NCI-H2081 treated with DMSO at 0.1 percent for 48 hours (cell line): ENCODE measurements at regions not wholly inside any gene's neighbourhood (a gene's known extent, or its start where the extent isn't known, plus 50 kb on each side); places are given as distances from the start of the nearest gene placed in this dataset.
"Not testable (repeated sequence)": the region's sequence is repeated elsewhere in the genome, so short reads cannot be mapped to it uniquely, and the experiment has no call there.

Experiments used
- DNase-seq: peaks from one replicate; lab custom pipeline; 2025; lab: John Stamatoyannopoulos, UW

DNA sequence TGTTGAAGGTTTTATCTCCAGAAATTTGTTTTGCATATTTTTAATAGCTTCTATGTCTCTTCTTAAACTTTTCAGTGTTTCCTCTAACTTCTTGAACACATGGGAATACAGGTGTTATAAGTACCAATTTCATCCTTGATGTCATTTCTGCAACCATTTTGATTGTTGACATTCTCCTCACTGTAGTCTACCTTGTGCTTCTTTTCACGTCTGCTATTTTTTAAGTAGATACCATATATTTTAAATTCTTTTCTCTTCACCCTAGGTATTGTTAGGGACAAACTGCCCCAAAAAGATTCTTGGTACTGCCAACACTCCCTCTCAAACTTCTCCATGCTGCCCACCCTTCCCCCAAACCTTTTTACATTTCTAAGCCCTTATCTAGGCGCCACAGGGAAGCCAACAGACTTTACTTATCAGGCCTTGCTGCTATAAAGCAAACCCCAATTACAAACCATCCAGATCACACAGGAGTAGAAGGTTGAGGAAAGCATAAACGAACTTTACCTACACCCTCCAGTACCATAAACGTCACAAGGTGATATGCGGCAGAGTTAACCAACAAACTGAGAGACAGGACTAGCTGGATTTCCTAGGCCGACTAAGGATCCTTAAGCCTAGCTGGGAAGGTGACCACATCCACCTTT, 1165.3 kb downstream of the TAF11L14 start:
- no peak for DNase-seq

DNA sequence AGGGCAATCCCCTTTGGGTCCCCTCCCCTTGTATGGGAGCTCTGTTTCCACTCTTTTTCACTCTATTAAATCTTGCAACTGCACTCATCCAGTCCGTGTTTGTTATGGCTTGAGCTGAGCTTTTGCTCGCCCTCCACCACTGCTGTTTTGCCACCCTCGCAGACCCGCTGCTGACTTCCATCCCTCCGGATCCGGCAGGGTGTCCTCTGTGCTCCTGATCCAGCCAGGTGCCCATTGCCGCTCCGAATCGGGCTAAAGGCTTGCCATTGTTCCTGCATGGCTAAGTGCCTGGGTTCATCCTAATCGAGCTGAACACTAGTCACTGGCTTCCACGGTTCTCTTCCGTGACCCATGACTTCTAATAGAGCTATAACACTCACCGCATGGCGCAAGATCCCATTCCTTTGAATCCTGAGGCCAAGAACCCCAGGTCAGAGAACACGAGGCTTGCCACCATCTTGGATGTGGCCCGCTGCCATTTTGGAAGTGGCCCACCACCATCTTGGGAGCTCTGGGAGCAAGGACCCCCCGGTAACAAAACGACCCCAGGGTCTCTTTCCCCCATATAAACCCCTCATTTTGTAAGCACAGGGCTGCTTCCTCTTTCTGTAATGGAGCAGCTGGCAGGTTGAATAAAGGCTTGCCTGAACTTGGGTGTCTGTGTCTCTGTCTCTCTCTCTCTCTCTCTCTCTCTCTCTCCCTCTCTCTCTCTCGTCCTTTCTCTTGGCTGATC, 1166.2 kb downstream of the TAF11L14 start:
- no peak for DNase-seq

GRCh38 chr5:18801413-18801812, 1167.2 kb downstream of the TAF11L14 start:
- not testable (repeated sequence) for DNase-seq

GRCh38 chr5:18802336-18802735, 1168.1 kb downstream of the TAF11L14 start:
- no peak for DNase-seq

DNA sequence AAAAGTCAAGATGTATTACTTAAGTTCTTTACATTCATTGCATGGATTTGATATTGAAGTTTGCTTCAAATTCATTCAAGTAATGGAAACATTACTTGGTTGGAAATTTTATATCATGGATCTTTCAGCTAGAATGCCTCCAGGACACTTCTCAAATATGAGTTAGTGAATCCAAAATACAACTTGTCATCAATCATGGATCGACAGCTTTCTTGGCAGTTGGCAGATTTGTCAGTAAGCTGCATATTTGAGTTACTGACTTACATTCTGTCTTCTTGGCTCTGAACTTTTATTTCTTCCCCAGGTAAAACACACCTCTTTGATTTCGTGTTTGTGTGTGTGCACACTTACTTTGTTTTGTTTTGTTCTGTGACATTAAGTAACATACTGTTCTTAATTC, 1171.1 kb downstream of the TAF11L14 start:
- no peak for DNase-seq

- DNase-seq = no peak
These were observed 1173.2 kb downstream of the TAF11L14 start for GRCh38 chr5:18807256-18808149.

GRCh38 chr5:18811661-18812060, 1176.3 kb downstream of the CDH18 start:
- DNase-seq = no peak

DNA sequence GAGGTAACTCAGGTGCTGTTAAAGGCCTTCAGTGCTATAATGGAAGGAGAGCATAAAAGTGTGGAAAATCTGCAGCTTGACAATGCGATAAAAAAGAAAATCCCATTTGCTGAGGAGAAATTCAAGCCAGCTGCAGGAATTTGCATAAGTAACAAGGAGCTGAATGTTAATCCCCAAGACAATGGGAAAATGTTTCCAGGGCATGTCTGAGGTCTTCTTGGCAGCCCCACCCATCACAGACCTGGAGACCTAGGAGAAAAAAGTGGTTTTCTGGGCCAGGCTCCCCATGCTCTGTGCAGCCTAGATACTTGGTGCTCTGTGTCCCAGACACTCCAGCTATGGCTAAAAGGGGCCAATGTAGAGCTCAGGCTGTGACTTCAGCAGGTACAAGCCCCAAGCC, 1159.6 kb downstream of the CDH18 start:
- no peak for DNase-seq

DNA sequence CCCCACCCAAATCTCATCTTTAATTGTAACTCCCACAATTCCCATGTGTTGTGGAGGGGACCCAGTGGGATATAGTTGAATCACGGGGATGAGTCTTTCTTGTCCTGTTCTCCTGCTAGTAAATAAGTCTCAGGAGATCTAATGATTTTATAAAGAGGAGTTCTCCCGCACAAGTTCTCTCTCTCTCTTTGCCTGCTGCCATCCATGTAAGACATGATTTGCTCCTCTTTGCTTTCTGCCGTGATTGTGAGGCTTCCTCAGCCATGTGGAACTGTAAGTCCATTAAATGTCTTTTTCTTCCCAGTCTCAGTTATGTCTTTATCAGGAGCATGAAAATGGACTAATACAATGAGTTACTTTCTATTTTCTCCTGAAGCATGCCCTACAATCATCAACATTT, 1158.5 kb downstream of the CDH18 start:
- no peak for DNase-seq

GRCh38 chr5:18850216-18850615, 1137.8 kb downstream of the CDH18 start:
- no peak for DNase-seq

DNA sequence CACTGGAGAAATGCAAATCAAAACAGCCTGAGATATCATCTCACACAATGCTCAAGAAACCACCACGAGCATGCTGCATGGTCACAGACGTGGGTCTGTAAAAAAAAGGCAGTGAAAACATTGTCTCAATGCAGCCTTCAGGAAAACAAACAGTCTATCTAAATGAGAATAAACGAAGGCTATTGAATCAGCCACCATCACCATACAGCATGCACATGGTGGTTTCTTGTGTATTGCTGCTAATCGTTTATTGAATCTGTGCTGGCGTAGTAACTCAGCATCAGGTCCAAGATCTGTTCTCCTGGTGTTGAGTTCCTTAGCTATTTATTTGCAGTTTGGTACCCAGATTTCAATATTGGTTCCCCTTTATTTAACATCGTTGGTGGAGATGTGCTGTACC, 1115.0 kb downstream of the CDH18 start:
- no peak for DNase-seq

DNA sequence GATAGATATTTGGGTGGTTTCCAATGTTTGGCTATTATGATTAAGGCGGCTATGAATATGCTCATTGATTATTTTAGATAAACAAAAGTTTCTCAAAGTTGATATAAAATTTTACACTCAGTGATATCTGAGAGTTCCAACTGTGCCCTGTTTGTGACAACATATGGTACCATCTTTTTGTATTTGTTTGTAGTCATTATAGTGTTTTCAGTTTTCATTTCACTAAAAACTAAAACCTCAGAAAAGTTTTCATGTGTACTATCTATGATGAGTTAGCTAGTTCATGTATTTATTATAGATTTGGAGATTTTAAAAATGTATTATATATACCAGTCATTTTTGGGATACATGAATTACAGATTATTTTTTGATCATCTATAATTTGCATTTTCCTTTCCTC, 1111.4 kb downstream of the CDH18 start:
- DNase-seq = no peak

- DNase-seq = no peak
These were observed 1106.4 kb downstream of the CDH18 start for GRCh38 chr5:18881615-18882014.

GRCh38 chr5:18882154-18882553, 1105.8 kb downstream of the CDH18 start:
- no peak for DNase-seq

DNA sequence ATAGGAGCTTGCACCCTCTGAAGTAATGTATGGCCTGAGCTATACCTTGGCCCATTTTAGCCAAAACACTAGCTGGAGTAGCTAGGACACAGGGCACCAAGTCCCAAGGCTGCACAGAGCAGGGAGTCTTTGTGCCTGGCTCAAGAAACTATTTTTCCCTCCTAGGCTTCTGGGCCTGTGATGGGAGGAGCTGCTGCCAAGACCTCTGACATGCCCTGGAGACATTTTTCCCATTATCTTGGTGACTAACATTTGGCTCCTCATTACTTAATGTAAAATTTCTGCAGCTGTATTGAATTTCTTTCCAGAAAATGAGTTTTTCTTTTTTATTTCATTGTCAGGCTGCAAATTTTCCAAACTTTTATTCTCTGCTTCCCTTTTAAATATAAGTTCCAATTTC, 1099.2 kb downstream of the CDH18 start:
- no peak for DNase-seq

GRCh38 chr5:18900644-18901043, 1087.4 kb downstream of the CDH18 start:
- no peak for DNase-seq

DNA sequence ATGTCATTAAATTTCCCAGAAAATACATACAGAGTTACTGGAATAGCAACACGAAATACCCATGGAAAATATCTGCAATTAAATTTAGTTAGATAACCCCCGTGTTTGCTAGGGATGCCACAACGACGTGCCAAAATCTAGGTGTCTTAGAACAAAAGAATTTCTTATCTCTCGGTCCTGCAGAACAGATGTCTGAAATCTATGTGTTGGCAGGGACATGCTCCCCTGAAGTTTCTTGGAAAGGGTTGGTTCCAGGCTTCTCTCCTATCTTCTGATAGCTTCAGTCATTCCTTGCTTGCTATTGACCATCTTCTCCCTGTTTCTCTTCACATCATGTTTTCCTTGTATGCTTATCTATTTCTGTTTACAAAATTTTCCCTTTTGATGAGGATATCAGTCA, 1067.0 kb downstream of the CDH18 start:
- no peak for DNase-seq

- no peak for DNase-seq
These were observed 1055.9 kb downstream of the CDH18 start for GRCh38 chr5:18932081-18932480.

- no peak for DNase-seq
These were observed 1043.2 kb downstream of the CDH18 start for GRCh38 chr5:18944771-18945170.

DNA sequence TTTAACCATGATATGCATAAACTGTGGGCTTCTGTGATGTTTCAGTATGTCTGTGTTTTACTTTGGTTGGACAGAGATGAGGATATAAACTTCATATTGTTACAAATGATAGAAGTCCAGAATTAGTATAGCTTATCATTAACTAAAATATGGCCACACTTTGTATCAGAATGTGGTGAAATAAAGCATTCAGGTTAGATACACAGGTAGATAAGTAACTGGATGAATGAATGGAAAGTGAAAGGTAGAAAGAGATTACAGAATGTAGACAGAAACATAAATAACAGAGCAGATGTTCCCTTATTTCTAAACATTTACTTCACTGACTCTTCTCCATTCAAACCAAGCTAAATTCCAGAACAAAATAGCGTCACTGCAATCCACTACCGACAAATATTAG, 1033.8 kb downstream of the CDH18 start:
- DNase-seq = no peak

DNA sequence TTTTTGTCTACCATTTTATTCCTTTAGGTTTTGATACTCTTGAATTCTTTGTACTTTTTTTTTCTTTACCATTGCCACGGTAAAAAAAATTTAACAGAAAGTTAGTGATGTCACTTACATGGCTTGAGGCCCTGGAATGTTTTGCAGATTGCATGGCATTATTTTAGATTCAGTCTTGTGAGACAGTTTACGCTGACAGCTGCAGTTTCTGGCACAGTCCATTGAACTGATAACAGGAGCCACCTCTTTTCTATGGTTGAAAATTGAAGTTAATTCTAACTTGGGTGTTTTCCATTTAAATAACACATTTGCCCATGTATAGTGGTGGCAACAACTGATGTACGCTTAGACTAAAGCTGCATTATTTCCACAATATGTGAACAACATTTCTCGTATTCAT, 1028.5 kb downstream of the CDH18 start:
- DNase-seq = no peak

- no peak for DNase-seq
These were observed 1026.8 kb downstream of the CDH18 start for GRCh38 chr5:18961234-18961633.

DNA sequence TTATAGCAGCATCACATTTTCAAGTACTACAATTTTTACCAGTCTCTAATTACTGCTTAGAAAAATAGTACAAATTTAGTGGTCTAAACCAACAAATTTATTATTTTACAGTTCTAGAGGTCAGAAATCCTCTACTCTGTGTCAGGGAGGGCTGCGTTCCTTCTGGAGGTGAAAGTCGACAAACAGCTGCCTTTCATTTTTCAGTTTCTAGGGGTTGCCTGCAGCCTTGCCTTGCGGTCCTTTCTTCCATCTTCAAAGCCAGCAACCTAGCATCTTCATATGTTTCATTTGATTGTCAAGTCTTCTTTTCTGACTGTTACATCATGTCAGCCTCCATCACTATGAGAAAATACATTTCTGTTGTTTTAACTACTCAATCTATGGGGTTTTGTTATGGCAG, 1022.1 kb downstream of the CDH18 start:
- no peak for DNase-seq
